HG02870 (cell line): ENCODE measurements at regions not wholly inside any gene's neighbourhood (a gene's known extent, or its start where the extent isn't known, plus 50 kb on each side); places are given as distances from the start of the nearest gene placed in this dataset.

Experiments used
- ATAC-seq: cut with Tn5 transposase; IDR thresholded peaks from one replicate; pipeline ENCODE4 v1.9.1; 2021; ENCODE audit warnings: mild to moderate bottlenecking, moderate library complexity; ENCODE audit not compliant: unreplicated experiment

- no peak for ATAC-seq
Observed at GRCh38 chr9:21746550-21746949, 55.9 kb upstream of the MTAP start.

- ATAC-seq: no peak
Observed at GRCh38 chr9:21747175-21747574, 55.3 kb upstream of the MTAP start.

DNA sequence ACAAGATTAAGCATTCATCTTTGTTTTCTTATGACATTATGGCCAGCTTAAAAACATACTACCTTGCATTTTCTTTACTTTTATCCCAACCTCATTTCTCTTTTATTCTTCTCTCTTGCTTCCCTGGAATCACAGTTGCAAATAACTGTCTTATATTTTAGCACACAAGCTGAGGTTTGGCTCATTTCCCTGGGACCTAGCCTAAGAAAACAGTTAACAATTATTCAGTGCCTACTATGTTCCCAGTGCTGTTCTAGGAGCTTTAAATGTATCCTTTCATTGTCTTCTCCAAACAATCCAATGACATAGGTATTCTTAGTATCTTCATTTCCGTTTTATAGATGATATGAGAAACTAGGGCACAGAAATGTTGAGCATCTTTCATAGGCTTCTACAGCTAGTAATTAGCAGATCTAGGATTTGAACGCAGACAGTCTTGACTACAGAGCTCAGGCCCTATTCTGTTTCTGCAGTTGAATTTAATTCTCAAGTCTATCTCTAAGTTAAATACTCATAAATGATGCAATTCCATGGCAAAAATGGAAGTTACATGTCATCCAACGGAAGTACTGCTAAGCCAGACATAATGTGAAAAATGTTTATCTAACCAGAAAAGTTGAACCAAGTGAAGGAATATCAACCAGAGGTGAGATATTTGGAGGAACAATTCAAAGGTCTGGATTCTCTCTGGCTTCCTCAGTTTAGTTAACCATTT, 52.3 kb upstream of the MTAP start:
- ATAC-seq: no peak

GRCh38 chr9:21751998-21752397, 50.4 kb upstream of the MTAP start:
- ATAC-seq: no peak
